OCI-LY1 (cell line): ENCODE measurements at regions not wholly inside any gene's neighbourhood (a gene's known extent, or its start where the extent isn't known, plus 50 kb on each side); places are given as distances from the start of the nearest gene placed in this dataset.

ENCODE experiments used
- H2AFZ ChIP-seq: fragments of 200-600 bp; sonication (generic), shearing (Covaris generic); 2 replicates; pipeline ENCODE4 v1.6.0; 2014; ENCODE audit warnings: antibody characterized with exemption, mild to moderate bottlenecking, low read length
- H3F3A ChIP-seq: fragments of 200-600 bp; sonication (generic), shearing (Covaris generic); 2 replicates; pipeline ENCODE4 v1.6.0; 2014; ENCODE audit warnings: mild to moderate bottlenecking, antibody characterized with exemption, low read length, moderate library complexity; ENCODE audit not compliant: insufficient read depth
- H3K27ac ChIP-seq: fragments of 200-600 bp; sonication (generic); 2 replicates; pipeline ENCODE4 v1.5.1; 2014; ENCODE audit warnings: low read length, mixed run types, mild to moderate bottlenecking, low read depth; ENCODE audit not compliant: poor library complexity, severe bottlenecking
- H3K27me3 ChIP-seq: fragments of 200-600 bp; sonication (generic); 2 replicates; pipeline ENCODE4 v1.6.0; 2014; ENCODE audit warnings: antibody characterized with exemption, mild to moderate bottlenecking, low read length, moderate library complexity; ENCODE audit not compliant: insufficient read depth
- H3K36me3 ChIP-seq: fragments of 200-600 bp; sonication (generic); 2 replicates; pipeline ENCODE4 v1.6.1; 2014; ENCODE audit warnings: mild to moderate bottlenecking, antibody characterized with exemption, low read length, moderate library complexity, mixed read lengths; ENCODE audit not compliant: insufficient read depth
- H3K4me1 ChIP-seq: fragments of 200-600 bp; sonication (generic); 2 replicates; pipeline ENCODE4 v1.5.1; 2014; ENCODE audit warnings: mild to moderate bottlenecking, low read length, moderate library complexity; ENCODE audit not compliant: insufficient read depth, severe bottlenecking
- H3K4me2 ChIP-seq: fragments of 200-600 bp; sonication (generic), shearing (Covaris generic); 2 replicates; pipeline ENCODE4 v1.6.1; 2014; ENCODE audit warnings: low read length
- H3K4me3 ChIP-seq: fragments of 200-600 bp; sonication (generic); 2 replicates; pipeline ENCODE4 v1.5.1; 2014; ENCODE audit warnings: low read length, low read depth, mild to moderate bottlenecking, mixed read lengths; ENCODE audit not compliant: poor library complexity, severe bottlenecking
- H3K79me2 ChIP-seq: fragments of 200-600 bp; shearing (Covaris generic); 2 replicates; pipeline ENCODE4 v1.6.1; 2016; ENCODE audit warnings: mixed run types, low read length, mixed read lengths; ENCODE audit not compliant: insufficient read depth
- H3K9ac ChIP-seq: fragments of 200-600 bp; sonication (generic), shearing (Covaris generic); 2 replicates; pipeline ENCODE4 v1.6.1; 2014; ENCODE audit warnings: mild to moderate bottlenecking, low read length, mixed read lengths
- H3K9me2 ChIP-seq: fragments of 200-600 bp; sonication (generic), shearing (Covaris generic); 2 replicates; pipeline ENCODE4 v1.6.1; 2014; ENCODE audit warnings: low read depth, mild to moderate bottlenecking, low read length, mixed read lengths
- H3K9me3 ChIP-seq: fragments of 200-600 bp; shearing (Covaris generic); 2 replicates; pipeline ENCODE4 v1.6.1; 2014; ENCODE audit warnings: low read length, mixed read lengths
- H4K20me1 ChIP-seq: fragments of 200-600 bp; sonication (generic), shearing (Covaris generic); 2 replicates; pipeline ENCODE4 v1.6.0; 2016; ENCODE audit warnings: mild to moderate bottlenecking, low read length; ENCODE audit not compliant: insufficient read depth
- EZH2 ChIP-seq: fragments of 200-600 bp; sonication (generic), shearing (Covaris generic); IDR thresholded peaks from 2 replicates; pipeline ENCODE4 v1.8.0; 2017; ENCODE audit warnings: borderline replicate concordance, mixed run types, mild to moderate bottlenecking, antibody characterized with exemption, low read length, moderate library complexity, mixed read lengths
- TF ChIP-seq, protein P1 (sequence below): fragments of 200-600 bp; sonication (generic), shearing (Covaris generic); IDR thresholded peaks from 2 replicates; pipeline ENCODE4 v1.5.1; 2017; ENCODE audit warnings: mild to moderate bottlenecking, antibody characterized with exemption, low read length, moderate library complexity, mixed read lengths

- H3K36me3 ChIP-seq = no peaks in the 10 kb centered on the region
- no peaks in the 10 kb centered on the region for H3K27me3 ChIP-seq
- H3F3A ChIP-seq = no peaks in the 10 kb centered on the region
- H3K9me2 ChIP-seq = no peaks in the 10 kb centered on the region
- no peak overlapping the region for H3K4me2 ChIP-seq
- no peaks in the 10 kb centered on the region for H3K4me1 ChIP-seq
- H3K4me3 ChIP-seq = no peak overlapping the region
- no peaks in the 10 kb centered on the region for H3K79me2 ChIP-seq
- H4K20me1 ChIP-seq = no peaks in the 10 kb centered on the region
- no peak for TF ChIP-seq EZH2
- TF ChIP-seq, protein P1, sequence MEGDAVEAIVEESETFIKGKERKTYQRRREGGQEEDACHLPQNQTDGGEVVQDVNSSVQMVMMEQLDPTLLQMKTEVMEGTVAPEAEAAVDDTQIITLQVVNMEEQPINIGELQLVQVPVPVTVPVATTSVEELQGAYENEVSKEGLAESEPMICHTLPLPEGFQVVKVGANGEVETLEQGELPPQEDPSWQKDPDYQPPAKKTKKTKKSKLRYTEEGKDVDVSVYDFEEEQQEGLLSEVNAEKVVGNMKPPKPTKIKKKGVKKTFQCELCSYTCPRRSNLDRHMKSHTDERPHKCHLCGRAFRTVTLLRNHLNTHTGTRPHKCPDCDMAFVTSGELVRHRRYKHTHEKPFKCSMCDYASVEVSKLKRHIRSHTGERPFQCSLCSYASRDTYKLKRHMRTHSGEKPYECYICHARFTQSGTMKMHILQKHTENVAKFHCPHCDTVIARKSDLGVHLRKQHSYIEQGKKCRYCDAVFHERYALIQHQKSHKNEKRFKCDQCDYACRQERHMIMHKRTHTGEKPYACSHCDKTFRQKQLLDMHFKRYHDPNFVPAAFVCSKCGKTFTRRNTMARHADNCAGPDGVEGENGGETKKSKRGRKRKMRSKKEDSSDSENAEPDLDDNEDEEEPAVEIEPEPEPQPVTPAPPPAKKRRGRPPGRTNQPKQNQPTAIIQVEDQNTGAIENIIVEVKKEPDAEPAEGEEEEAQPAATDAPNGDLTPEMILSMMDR = no peak
- H2AFZ ChIP-seq = no peak overlapping the region
- H3K9me3 ChIP-seq = no peaks in the 10 kb centered on the region
- no peak overlapping the region for H3K27ac ChIP-seq
- H3K9ac ChIP-seq = no peak overlapping the region
Observed at GRCh38 chr20:52727740-52728456, 244.3 kb upstream of the TSHZ2 start.

DNA sequence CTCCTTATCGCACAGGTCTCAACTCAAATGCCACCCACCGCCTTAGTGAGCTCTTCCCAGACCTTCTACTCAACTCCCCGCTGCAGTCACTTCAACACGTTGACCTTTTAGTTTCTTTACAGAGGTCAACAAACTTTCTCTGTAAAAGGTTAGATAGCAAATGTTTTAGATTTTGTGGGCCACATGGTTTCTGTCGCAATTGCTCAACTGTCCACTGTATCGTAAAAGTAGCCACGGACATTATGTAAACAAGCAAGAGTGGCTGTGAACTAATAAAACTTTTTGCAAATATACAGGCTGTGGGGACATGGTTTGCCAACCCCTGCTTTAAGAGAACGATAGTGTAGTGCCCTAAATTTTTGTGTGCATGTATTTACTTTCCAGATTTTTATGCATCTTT lies 247.6 kb upstream of the TSHZ2 start:
- Histone ChIP-seq H3K9me2 (no peaks in the 10 kb centered on the region), H3K4me3 (no peak overlapping the region), H3K27ac (no peak overlapping the region), H3K79me2 (no peaks in the 10 kb centered on the region), H3K27me3 (no peaks in the 10 kb centered on the region), H3K4me2 (no peak overlapping the region), H3K9me3 (no peaks in the 10 kb centered on the region), H3F3A (no peaks in the 10 kb centered on the region), H3K9ac (no peak overlapping the region), H2AFZ (no peak overlapping the region), H3K36me3 (no peaks in the 10 kb centered on the region), H4K20me1 (no peaks in the 10 kb centered on the region), H3K4me1 (no peaks in the 10 kb centered on the region)
- TF ChIP-seq, protein P1 = no peak
- TF ChIP-seq EZH2 = no peak

- Histone ChIP-seq H3F3A (no peaks in the 10 kb centered on the region), H3K9ac (no peak overlapping the region), H3K36me3 (no peaks in the 10 kb centered on the region), H3K4me1 (no peaks in the 10 kb centered on the region), H3K9me3 (no peaks in the 10 kb centered on the region), H4K20me1 (no peaks in the 10 kb centered on the region), H3K4me3 (no peak overlapping the region), H2AFZ (no peak overlapping the region), H3K27ac (no peak overlapping the region), H3K27me3 (no peaks in the 10 kb centered on the region), H3K4me2 (no peak overlapping the region), H3K9me2 (no peaks in the 10 kb centered on the region), H3K79me2 (no peaks in the 10 kb centered on the region)
- no peak for TF ChIP-seq EZH2
- TF ChIP-seq, protein P1 = no peak
Observed at GRCh38 chr20:52722926-52723688, 249.1 kb upstream of the TSHZ2 start.
